Mesenteric fat pad (tissue), 1 donor: ENCODE measurements at regions not wholly inside any gene's neighbourhood (a gene's known extent, or its start where the extent isn't known, plus 50 kb on each side); places are given as distances from the start of the nearest gene placed in this dataset.

ENCODE experiments used
- DNase-seq: peaks from one replicate; pipeline ENCODE4 v3.0.0-alpha.2; 2020; ENCODE audit warnings: low spot score
- donor health status: DM: yes; HTN: yes; CAD: no.

GRCh38 chr20:60627751-60628565, 624.1 kb upstream of the CDH4 start:
- DNase-seq = no peak

DNA sequence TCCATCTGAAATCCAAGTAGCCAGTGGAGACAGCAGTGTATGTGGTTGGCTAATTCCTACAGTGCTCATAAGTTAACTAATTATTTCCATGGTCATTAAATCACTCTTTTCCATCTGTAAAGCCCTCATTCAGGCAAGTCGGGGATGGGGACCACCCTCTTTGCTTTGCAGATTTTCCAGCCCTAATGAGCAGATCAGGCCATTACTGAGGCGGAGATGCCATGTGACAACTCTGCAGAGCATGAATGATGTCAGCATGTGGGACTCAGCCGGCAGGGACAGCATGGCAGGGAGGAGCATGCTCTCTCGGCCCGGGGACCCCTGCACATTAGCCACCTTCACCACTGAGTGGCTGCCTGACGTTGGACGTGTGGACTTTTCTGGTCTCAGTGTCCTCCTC, 623.3 kb upstream of the CDH4 start:
- no peak for DNase-seq

DNA sequence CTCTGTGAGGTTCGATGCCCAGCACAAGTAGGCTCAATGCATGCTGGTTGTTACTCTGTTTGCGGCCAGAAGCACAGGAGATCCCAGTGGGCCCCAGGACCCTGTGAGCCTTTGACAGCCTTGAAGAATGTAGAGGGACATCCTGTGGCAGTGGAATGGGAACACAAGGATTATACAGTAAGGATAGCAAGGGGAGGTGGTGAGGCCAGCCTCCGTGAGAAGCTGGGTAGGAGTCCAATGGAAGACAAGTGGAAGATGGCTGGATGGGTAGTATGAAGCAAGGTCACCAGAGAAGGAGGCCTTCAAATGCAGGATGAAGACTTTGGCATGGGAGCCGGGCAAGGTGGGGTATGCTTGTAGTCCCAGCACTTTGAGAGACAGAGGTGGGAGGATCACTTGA, 622.9 kb upstream of the CDH4 start:
- no peak for DNase-seq

GRCh38 chr20:60630609-60631008, 621.5 kb upstream of the CDH4 start:
- DNase-seq = no peak

- DNase-seq = no peak
Observed at GRCh38 chr20:60631585-60632287, 620.3 kb upstream of the CDH4 start.

GRCh38 chr20:60632391-60633262, 619.4 kb upstream of the CDH4 start:
- no peak for DNase-seq

GRCh38 chr20:60634491-60635172, 617.4 kb upstream of the CDH4 start:
- no peak for DNase-seq

- DNase-seq = no peak
Observed at GRCh38 chr20:60636417-60636816, 615.6 kb upstream of the CDH4 start.

- no peak for DNase-seq
Observed at GRCh38 chr20:60637801-60638200, 614.3 kb upstream of the CDH4 start.

DNA sequence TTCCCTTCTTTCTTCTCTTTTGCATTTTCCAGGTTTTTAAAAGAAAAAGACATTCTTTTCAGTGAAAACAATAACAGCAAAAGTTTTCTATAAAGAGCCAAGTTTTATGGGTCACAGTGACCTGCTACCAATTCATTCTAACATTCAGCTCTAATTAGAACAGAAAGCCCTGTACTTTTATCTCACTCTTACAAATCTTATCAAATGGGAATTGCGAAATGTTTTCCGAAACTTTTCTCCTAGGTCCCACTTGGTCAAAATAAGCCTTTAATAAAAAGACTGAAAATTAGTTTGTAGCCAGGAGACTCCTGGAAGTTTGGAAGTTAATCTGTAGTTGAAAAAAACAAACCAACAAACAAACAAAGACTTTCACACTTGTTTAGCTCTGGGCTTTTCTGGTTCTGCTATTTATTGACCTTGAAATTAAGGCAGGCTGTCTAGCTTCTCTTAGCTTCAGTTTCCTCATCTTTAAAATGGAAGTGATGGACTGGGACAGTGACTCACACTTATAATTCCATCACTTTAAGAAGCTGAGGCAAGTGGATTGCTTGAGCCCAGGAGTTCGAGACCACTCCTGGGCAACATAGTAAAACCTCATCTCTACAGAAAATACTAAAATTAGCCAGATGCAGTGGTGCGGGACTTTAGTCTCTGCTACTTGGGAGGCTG, 613.5 kb upstream of the CDH4 start:
- no peak for DNase-seq

GRCh38 chr20:60641879-60642447, 610.1 kb upstream of the CDH4 start:
- DNase-seq = no peak

GRCh38 chr20:60642541-60642940, 609.5 kb upstream of the CDH4 start:
- no peak for DNase-seq

- no peak for DNase-seq
Observed at GRCh38 chr20:60648556-60648955, 603.5 kb upstream of the CDH4 start.

GRCh38 chr20:60649541-60649940, 602.5 kb upstream of the CDH4 start:
- DNase-seq = no peak

GRCh38 chr20:60650087-60650486, 602.0 kb upstream of the CDH4 start:
- no peak for DNase-seq

GRCh38 chr20:60652046-60652445, 600.0 kb upstream of the CDH4 start:
- DNase-seq = no peak

GRCh38 chr20:60652615-60653014, 599.4 kb upstream of the CDH4 start:
- DNase-seq = no peak

GRCh38 chr20:60653111-60653845, 598.8 kb upstream of the CDH4 start:
- no peak for DNase-seq

DNA sequence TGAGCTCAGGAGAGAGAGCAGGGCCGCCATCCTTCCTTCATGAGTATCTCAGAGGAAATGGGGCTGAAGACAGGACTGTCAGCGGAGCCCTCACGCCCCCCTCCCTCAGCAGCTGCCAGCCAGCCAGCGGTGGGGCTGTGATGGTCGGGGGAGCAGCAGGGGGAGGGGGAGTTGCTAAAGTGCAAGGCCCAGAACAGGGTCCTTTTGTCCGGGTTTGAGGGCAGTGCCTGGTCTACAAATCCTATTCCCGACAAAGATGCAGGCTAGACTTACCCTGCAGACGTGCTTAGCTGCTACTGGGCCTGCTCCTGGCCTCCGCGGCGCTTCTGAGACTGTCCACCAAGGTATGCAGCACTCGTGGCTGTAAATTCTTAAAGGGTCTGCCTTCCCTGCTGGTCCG, 593.4 kb upstream of the CDH4 start:
- no peak for DNase-seq

- DNase-seq = no peak
Observed at GRCh38 chr20:60659240-60659639, 592.8 kb upstream of the CDH4 start.
